Neuronal stem cell (in vitro differentiated cells): ENCODE measurements at regions not wholly inside any gene's neighbourhood (a gene's known extent, or its start where the extent isn't known, plus 50 kb on each side); places are given as distances from the start of the nearest gene placed in this dataset.

Experiments
- DNase-seq: peaks from one replicate; pipeline ENCODE4 v3.0.0-alpha.2; 2013; ENCODE audit warnings: low spot score
- H2AFZ ChIP-seq: one replicate; pipeline ENCODE4 v1.6.1; 2013; ENCODE audit warnings: mild to moderate bottlenecking, low read length, inconsistent platforms
- H2AK5ac ChIP-seq: 2 replicates; pipeline ENCODE4 v1.6.1; 2013; ENCODE audit warnings: low read depth, mild to moderate bottlenecking, inconsistent platforms, low read length, moderate library complexity, mixed read lengths
- H2BK120ac ChIP-seq: 2 replicates; pipeline ENCODE4 v1.6.1; 2013; ENCODE audit warnings: low read depth, mild to moderate bottlenecking, inconsistent platforms, low read length, moderate library complexity, mixed read lengths
- H2BK12ac ChIP-seq: one replicate; pipeline ENCODE4 v1.6.1; 2013; ENCODE audit warnings: low read length, inconsistent platforms
- H2BK15ac ChIP-seq: 2 replicates; pipeline ENCODE4 v1.6.1; 2013; ENCODE audit warnings: mild to moderate bottlenecking, low read length, inconsistent platforms, mixed read lengths
- H2BK5ac ChIP-seq: one replicate; pipeline ENCODE4 v1.6.1; 2013; ENCODE audit warnings: inconsistent platforms, mild to moderate bottlenecking, low read length, moderate library complexity
- H3K14ac ChIP-seq: one replicate; pipeline ENCODE4 v1.6.1; 2013; ENCODE audit warnings: low read length, inconsistent platforms
- H3K18ac ChIP-seq: 2 replicates; pipeline ENCODE4 v1.6.1; 2013; ENCODE audit warnings: low read length, inconsistent platforms
- H3K23ac ChIP-seq: 2 replicates; pipeline ENCODE4 v1.6.1; 2013; ENCODE audit warnings: low read depth, mild to moderate bottlenecking, mixed read lengths, low read length, inconsistent platforms; ENCODE audit not compliant: poor library complexity
- H3K27ac ChIP-seq: replicated peaks from 3 replicates; pipeline ENCODE4 v1.5.1; 2013; ENCODE audit warnings: low read length, inconsistent platforms
- H3K27me3 ChIP-seq, 3 experiments: 2 replicates each; pipeline ENCODE4 v1.6.1; 2013; ENCODE audit warnings: low read length in 3 of 3, mild to moderate bottlenecking in 2 of 3, inconsistent platforms in 1 of 3, low read depth in 1 of 3, mixed read lengths in 1 of 3, moderate library complexity in 1 of 3; ENCODE audit not compliant: control insufficient read depth in 3 of 3, insufficient read depth in 3 of 3
- H3K36me3 ChIP-seq, 2 donors: replicated peaks in 1 of 2; 2 replicates each; pipeline ENCODE4 v1.6.1; 2013; ENCODE audit warnings: low read length in 2 of 2; ENCODE audit not compliant: control insufficient read depth in 2 of 2, insufficient read depth in 2 of 2
- H3K4ac ChIP-seq: 2 replicates; pipeline ENCODE4 v1.6.1; 2013; ENCODE audit warnings: inconsistent platforms, mild to moderate bottlenecking, low read length, moderate library complexity
- H3K4me1 ChIP-seq, 2 donors: 1 replicate in 1 of 2; 2 replicates in 1 of 2; pipeline ENCODE4 v1.6.1; 2013; ENCODE audit warnings: low read length in 2 of 2, low read depth in 1 of 2; ENCODE audit not compliant: control insufficient read depth in 2 of 2, insufficient read depth in 1 of 2
- H3K4me2 ChIP-seq: one replicate; pipeline ENCODE4 v1.6.1; 2013; ENCODE audit warnings: mild to moderate bottlenecking, low read length, inconsistent platforms; ENCODE audit not compliant: insufficient read depth, poor library complexity, severe bottlenecking
- H3K4me3 ChIP-seq, 2 donors: 2 replicates each; pipeline ENCODE4 v1.5.1; 2013; ENCODE audit warnings: low read length in 2 of 2, mild to moderate bottlenecking in 2 of 2, inconsistent platforms in 1 of 2, moderate library complexity in 1 of 2
- H3K79me1 ChIP-seq: one replicate; pipeline ENCODE4 v1.6.1; 2013; ENCODE audit warnings: low read depth, mild to moderate bottlenecking, inconsistent platforms, low read length, moderate library complexity
- H3K9ac ChIP-seq: one replicate; pipeline ENCODE4 v1.6.1; 2013; ENCODE audit warnings: mild to moderate bottlenecking, low read depth, low read length, inconsistent platforms; ENCODE audit not compliant: poor library complexity
- H3K9me3 ChIP-seq, 2 donors: replicated peaks in 1 of 2; 2 replicates each; pipeline versions ENCODE3 to v1.6.1; 2013; ENCODE audit warnings: low read length in 2 of 2, mild to moderate bottlenecking in 2 of 2, inconsistent platforms in 1 of 2, low read depth in 1 of 2, mixed read lengths in 1 of 2, moderate library complexity in 1 of 2; ENCODE audit not compliant: control insufficient read depth in 2 of 2, insufficient read depth in 1 of 2
- H4K8ac ChIP-seq: one replicate; pipeline ENCODE4 v1.6.1; 2013; ENCODE audit warnings: low read depth, mild to moderate bottlenecking, inconsistent platforms, low read length, moderate library complexity
- H4K91ac ChIP-seq: one replicate; pipeline ENCODE4 v1.6.1; 2013; ENCODE audit warnings: low read length, low read depth, mild to moderate bottlenecking, inconsistent platforms; ENCODE audit not compliant: poor library complexity
- WGBS, 2 donors: extraction: QIAGEN DNeasy Blood & Tissue Kit; methylation state at CpG; one replicate each; pipeline ENCODE4 v1.1.7; 2013; ENCODE audit warnings: missing lambda C conversion rate in 2 of 2, mixed read lengths in 1 of 2; ENCODE audit not compliant: insufficient read length in 2 of 2, insufficient replicate concordance in 1 of 2; ENCODE audit errors: extremely low coverage in 2 of 2; 5-methylcytosine and 5-hydroxymethylcytosine counted together

- H3K4me1 ChIP-seq: peaks cover 0 to 4% of the 10 kb centered on the region in 2 donors
- no peak overlapping the region for H2BK5ac ChIP-seq
- H3K27me3 ChIP-seq: no peaks in the 10 kb centered on the region
- no peak overlapping the region for H3K4me3 ChIP-seq
- H3K14ac ChIP-seq: no peak overlapping the region
- H4K91ac ChIP-seq: no peak overlapping the region
- H2AFZ ChIP-seq: no peak overlapping the region
- no peak overlapping the region for H2BK12ac ChIP-seq
- DNase-seq: no peak
- H2AK5ac ChIP-seq: no peak overlapping the region
- no CpG with 5 or more reads among the region's 3 CpGs for WGBS, 2 donors
- H3K4ac ChIP-seq: no peak overlapping the region
- H3K36me3 ChIP-seq: no peaks in the 10 kb centered on the region
- no peak overlapping the region for H3K9ac ChIP-seq
- no peaks in the 10 kb centered on the region for H3K79me1 ChIP-seq
- no peak overlapping the region for H3K27ac ChIP-seq
- H3K18ac ChIP-seq: no peak overlapping the region
- H3K23ac ChIP-seq: no peak overlapping the region
- peaks cover 0 to 7% of the 10 kb centered on the region in 2 donors for H3K9me3 ChIP-seq
- no peak overlapping the region for H2BK120ac ChIP-seq
- no peak overlapping the region for H4K8ac ChIP-seq
- no peak overlapping the region for H2BK15ac ChIP-seq
- H3K4me2 ChIP-seq: no peak overlapping the region
These were observed 615.1 kb upstream of the KCNMB2 start for GRCh38 chr3:177921153-177921552.

GRCh38 chr3:177924261-177924660 lies 612.0 kb upstream of the KCNMB2 start:
- Histone ChIP-seq H3K79me1 (no peaks in the 10 kb centered on the region), H3K18ac (no peak overlapping the region), H4K8ac (no peak overlapping the region), H3K4ac (no peak overlapping the region), H3K27ac (no peak overlapping the region), H3K4me3 (no peak overlapping the region), H4K91ac (no peak overlapping the region), H3K4me1 (no peaks in the 10 kb centered on the region), H3K14ac (no peak overlapping the region), H3K9me3 (no peaks in the 10 kb centered on the region), H2BK120ac (no peak overlapping the region), H2BK5ac (no peak overlapping the region), H3K27me3 (no peaks in the 10 kb centered on the region), H2AFZ (no peak overlapping the region), H3K9ac (no peak overlapping the region), H2BK15ac (no peak overlapping the region), H2BK12ac (no peak overlapping the region), H2AK5ac (no peak overlapping the region), H3K23ac (no peak overlapping the region), H3K36me3 (no peaks in the 10 kb centered on the region), H3K4me2 (no peak overlapping the region)
- no CpG with 5 or more reads among the region's 2 CpGs for WGBS, 2 donors
- DNase-seq: no peak

GRCh38 chr3:177928172-177928873 lies 607.9 kb upstream of the KCNMB2 start:
- Histone ChIP-seq H2AK5ac (no peak overlapping the region), H3K9me3 (no peaks in the 10 kb centered on the region), H3K27ac (no peak overlapping the region), H3K9ac (no peak overlapping the region), H3K79me1 (no peaks in the 10 kb centered on the region), H3K27me3 (no peaks in the 10 kb centered on the region), H3K14ac (no peak overlapping the region), H2BK120ac (no peak overlapping the region), H3K4me3 (no peak overlapping the region), H4K8ac (no peak overlapping the region), H3K36me3 (no peaks in the 10 kb centered on the region), H3K4ac (no peak overlapping the region), H2AFZ (peak overlapping the region; percentile 37), H3K23ac (no peak overlapping the region), H4K91ac (no peak overlapping the region), H2BK12ac (no peak overlapping the region), H3K4me2 (no peak overlapping the region), H3K4me1 (no peaks in the 10 kb centered on the region), H2BK5ac (no peak overlapping the region), H3K18ac (no peak overlapping the region), H2BK15ac (no peak overlapping the region)
- no CpG with 5 or more reads among the region's 6 CpGs for WGBS, 2 donors
- DNase-seq: no peak

- Histone ChIP-seq H2BK120ac (no peak overlapping the region), H3K9ac (no peak overlapping the region), H3K36me3 (no peaks in the 10 kb centered on the region), H4K91ac (no peak overlapping the region), H3K4me2 (no peak overlapping the region), H2BK15ac (no peak overlapping the region), H3K9me3 (no peaks in the 10 kb centered on the region), H3K27me3 (no peaks in the 10 kb centered on the region), H2BK12ac (no peak overlapping the region), H3K14ac (no peak overlapping the region), H3K4me1 (peaks cover 2 to 4% of the 10 kb centered on the region in 2 donors), H3K4me3 (no peak overlapping the region), H3K18ac (no peak overlapping the region), H4K8ac (no peak overlapping the region), H2BK5ac (no peak overlapping the region), H2AK5ac (no peak overlapping the region), H3K27ac (no peak overlapping the region), H3K79me1 (no peaks in the 10 kb centered on the region), H3K4ac (no peak overlapping the region), H3K23ac (no peak overlapping the region), H2AFZ (no peak overlapping the region)
- no peak for DNase-seq
- 100% methylated on average over 1 of the region's 2 CpGs for WGBS, 2 donors
These were observed 606.9 kb upstream of the KCNMB2 start for GRCh38 chr3:177929310-177929709.
